H1 (cell line): ENCODE measurements at regions not wholly inside any gene's neighbourhood (a gene's known extent, or its start where the extent isn't known, plus 50 kb on each side); places are given as distances from the start of the nearest gene placed in this dataset.

Experiments
- BCL11A ChIP-seq, 2 experiments: IDR thresholded peaks; one replicate each; pipeline ENCODE4 v1.6.1; 2011; ENCODE audit warnings: low read depth in 2 of 2, low read length in 2 of 2, mild to moderate bottlenecking in 2 of 2
- CTBP2 ChIP-seq: IDR thresholded peaks from 2 replicates; pipeline ENCODE4 v1.7.0; 2011; ENCODE audit warnings: borderline replicate concordance, mild to moderate bottlenecking, moderate library complexity, mixed read lengths, low read length; ENCODE audit not compliant: insufficient read depth, insufficient read length
- CTCF ChIP-seq, 3 experiments: IDR thresholded peaks; 1 replicate in 2 of 3; 2 replicates in 1 of 3; pipeline versions ENCODE4 v1.5.1 to v1.6.1; 2011; ENCODE audit warnings: low read length in 3 of 3, mild to moderate bottlenecking in 3 of 3, inconsistent platforms in 2 of 3, low read depth in 1 of 3, moderate library complexity in 1 of 3; ENCODE audit not compliant: insufficient read depth in 1 of 3; ENCODE audit errors: control extremely low read depth in 1 of 3
- MAFK ChIP-seq: IDR thresholded peaks from 2 replicates; pipeline ENCODE4 v1.6.1; 2012; ENCODE audit warnings: low read depth, mild to moderate bottlenecking, improper control_type of control experiment, low read length
- MAX ChIP-seq: IDR thresholded peaks from 2 replicates; pipeline ENCODE4 v1.6.1; 2012; ENCODE audit warnings: inconsistent platforms
- NRF1 ChIP-seq: IDR thresholded peaks from 2 replicates; pipeline ENCODE4 v1.6.1; 2011; ENCODE audit warnings: mild to moderate bottlenecking, low read depth, low read length, improper control_type of control experiment
- PHF8 ChIP-seq: fragments of 200-600 bp; sonication (generic); conservative IDR thresholded peaks from 2 replicates; pipeline ENCODE4 v1.7.1; 2012; ENCODE audit warnings: low read depth, mild to moderate bottlenecking, inconsistent platforms, low read length, moderate library complexity
- RBBP5 ChIP-seq: IDR thresholded peaks from 2 replicates; pipeline ENCODE4 v1.7.1; 2012; ENCODE audit warnings: low read depth, mild to moderate bottlenecking, inconsistent platforms, low read length, moderate library complexity, borderline replicate concordance
- SAP30 ChIP-seq: fragments of 300-600 bp; sonication (generic); IDR thresholded peaks from 2 replicates; pipeline ENCODE4 v1.7.1; 2012; ENCODE audit warnings: low read length, moderate library complexity, mild to moderate bottlenecking, inconsistent platforms; ENCODE audit not compliant: insufficient read depth, insufficient replicate concordance
- SIN3A ChIP-seq, 2 experiments: IDR thresholded peaks in 1 of 2; conservative IDR thresholded peaks in 1 of 2; 2 replicates each; pipeline ENCODE4 v1.6.1; 2011 to 2012; ENCODE audit warnings: low read length in 2 of 2, improper control_type of control experiment in 1 of 2, low read depth in 1 of 2, mild to moderate bottlenecking in 1 of 2
- SP2 ChIP-seq: IDR thresholded peaks from 2 replicates; pipeline ENCODE4 v1.6.1; 2012; ENCODE audit warnings: mild to moderate bottlenecking, low read length, inconsistent platforms
- SP4 ChIP-seq: IDR thresholded peaks from 2 replicates; pipeline ENCODE4 v1.6.1; 2012; ENCODE audit warnings: low read length, inconsistent platforms
- SUZ12 ChIP-seq: fragments of 200-600 bp; sonication (generic); IDR thresholded peaks from 2 replicates; pipeline ENCODE4 v1.6.1; 2012; ENCODE audit warnings: mild to moderate bottlenecking, inconsistent platforms, low read length, moderate library complexity, mixed read lengths
- USF2 ChIP-seq: IDR thresholded peaks from 2 replicates; pipeline ENCODE4 v1.6.1; 2011; ENCODE audit warnings: low read length, improper control_type of control experiment

- no peak for TF ChIP-seq MAFK
- no peak for TF ChIP-seq SUZ12
- TF ChIP-seq SAP30: no peak
- no peak for TF ChIP-seq NRF1
- no peak for TF ChIP-seq SP4
- TF ChIP-seq PHF8: no peak
- TF ChIP-seq SP2: no peak
- TF ChIP-seq USF2: no peak
- TF ChIP-seq BCL11A (IDR thresholded peaks at IDR 0.05; ENCODE audit: low read depth in 2 of 2, low read length in 2 of 2): no peak
- no peak for TF ChIP-seq RBBP5
- no peak for TF ChIP-seq SIN3A (conservative IDR thresholded peaks at IDR 0.05 in 1 of 2, IDR thresholded peaks at IDR 0.05 in 1 of 2; ENCODE audit: low read depth in 1 of 2, low read length in 2 of 2)
- no peak for TF ChIP-seq CTCF (IDR thresholded peaks at IDR 0.05; ENCODE audit: control extremely low read depth in 1 of 3, insufficient read depth in 1 of 3, low read depth in 1 of 3, low read length in 3 of 3)
- TF ChIP-seq CTBP2: no peak
- no peak for TF ChIP-seq MAX
- TF ChIP-seq, all 59 proteins: peak for 0
These were observed 117.2 kb downstream of the GASK1B start (continued) for GRCh38 chr4:158055668-158056067.
